Nucleus accumbens (tissue), 56 donors: ENCODE measurements at regions not wholly inside any gene's neighbourhood (a gene's known extent, or its start where the extent isn't known, plus 50 kb on each side); places are given as distances from the start of the nearest gene placed in this dataset.

Source experiments
- DNase-seq, 56 donors: peaks; one replicate each; lab custom pipeline; 2025; lab: John Stamatoyannopoulos, UW

DNA sequence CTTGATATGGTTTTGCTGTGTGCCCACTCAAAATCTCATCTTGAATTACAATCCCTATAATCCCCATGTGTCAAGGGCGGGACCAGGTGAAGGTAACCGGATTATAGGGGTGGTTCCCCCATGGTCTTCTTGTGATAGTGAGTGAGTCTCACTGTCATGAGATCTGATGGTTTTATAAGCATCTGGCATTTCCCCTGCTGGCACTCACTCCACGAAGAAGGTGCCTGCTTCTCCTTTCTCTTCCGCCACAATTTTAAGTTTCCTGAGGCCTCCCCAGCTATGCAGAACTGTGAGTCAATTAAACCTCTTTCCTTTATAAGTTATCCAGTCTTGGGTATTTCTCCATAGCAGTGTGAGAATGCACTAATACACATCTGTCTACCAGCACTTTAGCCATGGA, 109.5 kb upstream of the SDK1 start:
- DNase-seq = no peak

DNA sequence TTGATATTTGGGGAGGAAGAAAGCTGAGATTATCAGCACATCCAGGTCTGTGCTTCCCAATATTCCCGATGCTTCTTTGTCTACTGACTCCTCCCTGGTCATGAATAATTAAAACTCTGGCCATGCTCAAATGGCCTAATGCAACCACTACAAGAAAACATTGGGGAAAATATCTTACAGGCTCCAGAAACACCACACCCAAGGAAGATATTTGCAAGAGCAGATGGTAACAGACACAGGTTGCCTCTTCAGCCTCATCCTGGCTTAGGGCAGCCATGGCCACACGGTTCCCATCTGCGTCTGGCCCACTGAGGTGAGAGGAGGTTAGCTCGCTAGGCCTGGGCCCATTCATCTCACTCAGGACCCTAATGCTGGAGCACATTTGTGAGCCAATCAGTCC, 108.4 kb upstream of the SDK1 start:
- DNase-seq = no peak

DNA sequence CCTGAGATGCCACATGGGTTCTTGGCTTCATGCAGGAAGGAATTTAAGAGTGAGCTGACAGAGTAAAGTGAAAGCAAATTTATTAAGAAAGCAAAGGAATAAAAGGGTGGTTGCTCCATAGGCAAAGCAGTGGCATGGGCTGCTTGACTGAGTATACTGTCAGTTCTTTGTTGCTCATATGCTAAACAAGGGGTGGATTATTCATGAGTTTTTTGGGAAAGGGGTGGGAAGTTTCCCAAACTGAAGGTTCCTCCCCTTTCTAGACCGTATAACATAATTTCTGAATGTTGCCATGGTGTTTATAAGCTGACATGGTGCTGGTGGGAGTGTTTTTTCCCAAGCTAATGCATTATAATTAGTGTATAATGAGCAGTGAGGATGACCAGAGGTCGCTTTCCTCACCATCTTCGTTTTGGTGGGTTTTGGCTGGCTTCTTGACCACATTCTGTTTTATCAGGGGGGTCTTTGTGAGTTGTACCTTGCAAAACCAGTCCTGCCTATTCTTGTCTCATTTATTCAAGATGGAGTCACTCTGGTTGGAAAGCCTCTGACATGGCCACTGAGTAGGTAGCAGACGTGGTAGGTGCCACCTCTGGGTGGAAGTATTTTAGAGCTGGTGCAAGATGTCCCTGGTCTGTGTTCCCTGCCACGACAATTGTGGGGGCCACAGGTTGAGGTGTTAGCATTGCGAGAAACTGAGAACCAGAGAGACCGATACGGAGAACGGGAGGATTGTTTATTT, 107.5 kb upstream of the SDK1 start:
- DNase-seq = no peak

DNA sequence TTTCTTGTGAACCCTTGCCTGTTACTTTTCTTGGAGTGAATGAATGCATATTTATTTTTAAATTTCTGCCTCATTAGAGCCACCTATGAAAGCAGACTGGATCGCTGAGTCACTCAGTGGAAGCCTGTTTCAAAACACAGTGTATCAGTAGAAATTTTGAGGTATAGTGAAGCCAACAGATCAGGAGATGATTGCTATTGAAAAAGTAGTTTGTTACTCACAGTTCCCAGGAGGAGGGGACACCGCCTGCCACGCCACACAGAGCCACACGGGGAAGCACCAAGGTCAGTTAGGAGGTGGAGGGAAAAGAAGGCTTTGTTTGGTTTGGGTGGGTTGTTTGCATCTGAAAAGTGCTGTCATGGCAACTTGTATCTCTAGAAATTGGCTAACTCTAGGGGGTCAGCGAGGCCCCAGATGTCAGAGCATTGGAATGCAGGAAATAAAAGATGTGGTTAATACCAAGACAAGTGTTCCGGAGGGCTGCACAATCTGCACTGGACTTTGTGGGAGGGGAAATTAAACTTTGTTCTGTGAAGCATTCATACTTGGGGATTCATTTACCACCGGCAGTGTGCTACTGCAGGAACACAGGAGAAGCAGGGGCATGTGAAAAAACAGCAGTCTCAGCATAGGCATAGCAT, 106.4 kb upstream of the SDK1 start:
- no peak for DNase-seq

DNA sequence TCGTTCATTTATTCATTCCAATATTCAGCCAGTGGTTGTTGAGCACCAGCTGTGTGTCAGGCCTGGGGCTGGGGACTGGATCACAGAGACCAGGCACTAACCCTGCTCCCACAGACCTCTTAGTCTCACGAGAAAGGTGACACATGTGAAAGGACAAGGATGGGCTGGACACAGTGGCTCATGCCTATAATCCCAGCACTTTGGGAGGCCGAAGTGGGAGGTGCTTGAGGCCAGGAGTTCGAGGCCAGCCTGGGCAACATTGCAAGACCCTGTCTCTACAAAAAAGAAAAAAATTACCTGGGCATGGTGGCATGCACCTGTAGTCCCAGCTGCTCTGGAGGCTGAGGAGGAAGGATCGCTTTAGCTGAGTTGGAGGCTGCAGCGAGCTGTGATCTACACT, 105.9 kb upstream of the SDK1 start:
- no peak for DNase-seq

DNA sequence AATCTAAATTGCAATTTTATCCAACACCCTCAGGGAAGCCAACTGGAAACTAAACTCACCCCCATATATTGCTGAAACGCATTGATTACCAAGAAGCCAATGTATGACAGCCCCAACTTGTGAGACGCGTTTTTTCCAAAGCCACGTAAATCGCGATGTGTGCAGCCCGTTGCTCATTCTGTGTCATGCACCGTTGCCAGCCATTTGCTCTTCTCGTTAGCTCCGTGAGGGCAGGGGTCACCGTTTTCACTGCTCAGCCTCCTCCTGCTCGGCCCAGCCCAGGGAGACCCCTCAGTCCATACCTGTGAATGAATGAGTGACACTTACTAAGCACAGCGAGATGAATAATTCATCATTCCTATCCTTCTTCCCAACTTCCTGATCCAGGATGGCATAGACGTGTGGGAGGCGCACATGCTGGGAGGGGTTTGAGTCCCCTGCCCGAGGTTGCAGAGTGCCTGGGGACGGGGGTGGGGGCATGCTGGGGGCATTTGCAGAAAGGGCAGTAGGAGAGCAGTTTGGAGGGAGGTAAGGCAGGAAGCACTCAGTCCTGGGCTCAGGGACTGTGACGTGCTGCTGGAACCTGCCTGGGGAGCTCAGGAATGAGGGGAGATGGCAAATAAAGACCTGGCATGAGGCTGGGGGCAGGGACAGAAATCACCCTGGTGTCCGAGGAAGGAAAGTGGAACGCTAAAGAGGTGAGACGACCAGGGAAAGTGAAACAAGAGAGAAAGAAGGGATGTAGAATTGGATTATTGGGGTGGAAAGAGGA, 104.2 kb upstream of the SDK1 start:
- DNase-seq = no peak

DNA sequence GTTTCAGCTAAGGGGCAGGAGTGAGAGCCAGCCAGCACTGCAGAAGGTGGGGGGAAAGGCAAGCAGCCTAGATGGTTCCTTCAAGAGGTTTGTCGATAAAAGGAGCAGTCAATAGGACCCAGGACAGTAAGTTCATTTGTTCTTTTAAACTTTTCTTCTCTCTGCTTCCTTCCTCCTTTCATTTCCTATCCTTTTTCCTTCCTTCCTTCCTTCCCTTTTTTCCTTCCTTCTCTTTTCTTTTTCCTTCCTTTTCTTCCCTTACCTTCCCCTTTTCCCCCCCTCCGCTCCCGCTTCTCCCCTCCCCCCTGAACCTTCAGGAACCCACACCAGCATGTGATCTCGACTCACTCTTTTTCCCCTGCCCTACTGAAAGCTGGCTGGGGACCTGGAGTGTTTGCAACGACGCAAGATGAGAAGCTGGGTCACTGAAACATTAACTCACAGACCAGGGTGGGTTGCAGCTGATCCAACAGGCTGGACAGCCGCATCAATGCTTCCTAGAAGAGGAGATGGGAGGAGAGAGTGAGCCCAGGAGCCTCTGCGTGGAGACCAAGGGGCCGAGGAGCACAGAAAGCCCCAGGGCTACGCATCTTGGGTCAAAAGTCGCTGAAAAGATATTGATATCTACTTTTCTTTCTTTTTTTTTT, 103.4 kb upstream of the SDK1 start:
- no peak for DNase-seq

DNA sequence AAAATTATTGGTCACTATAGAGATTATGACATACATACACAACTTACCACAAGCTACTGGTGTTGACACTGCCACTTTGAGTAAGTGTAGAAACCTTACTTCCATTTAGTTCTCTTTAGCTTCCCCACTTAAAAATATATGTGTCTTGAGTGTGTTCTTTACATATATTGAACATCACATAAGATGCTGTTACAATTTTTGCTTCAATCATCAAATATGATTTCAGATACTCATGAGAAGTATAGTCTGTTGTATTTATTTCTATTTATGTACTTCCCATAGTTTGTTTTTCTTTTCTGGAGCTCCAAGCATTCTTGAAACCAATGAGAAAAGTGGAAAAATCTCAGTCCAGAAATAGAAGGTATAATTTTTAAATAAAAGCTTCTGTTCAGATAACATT, 102.7 kb upstream of the SDK1 start:
- no peak for DNase-seq

DNA sequence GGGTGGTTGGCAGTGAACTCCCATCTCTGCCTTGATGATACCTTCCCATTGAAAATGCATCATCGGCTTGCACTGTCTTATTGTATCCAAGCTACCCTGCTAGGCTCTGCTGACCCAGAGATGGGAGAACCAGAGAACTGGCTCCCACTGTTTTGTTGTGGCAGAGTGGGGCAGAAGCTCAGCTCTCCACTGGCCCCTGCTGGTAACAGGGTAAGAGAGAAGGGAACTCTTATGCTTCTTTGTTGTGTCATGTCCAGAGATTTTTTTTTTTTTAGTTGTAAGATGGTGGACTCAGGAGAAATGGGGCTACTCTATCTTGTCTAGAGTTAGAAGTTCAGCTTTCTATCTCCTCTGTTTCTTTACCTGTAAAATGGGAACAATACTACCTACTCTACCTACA, 100.5 kb upstream of the SDK1 start:
- DNase-seq = peak in 1 of 56 donors; percentile 5

DNA sequence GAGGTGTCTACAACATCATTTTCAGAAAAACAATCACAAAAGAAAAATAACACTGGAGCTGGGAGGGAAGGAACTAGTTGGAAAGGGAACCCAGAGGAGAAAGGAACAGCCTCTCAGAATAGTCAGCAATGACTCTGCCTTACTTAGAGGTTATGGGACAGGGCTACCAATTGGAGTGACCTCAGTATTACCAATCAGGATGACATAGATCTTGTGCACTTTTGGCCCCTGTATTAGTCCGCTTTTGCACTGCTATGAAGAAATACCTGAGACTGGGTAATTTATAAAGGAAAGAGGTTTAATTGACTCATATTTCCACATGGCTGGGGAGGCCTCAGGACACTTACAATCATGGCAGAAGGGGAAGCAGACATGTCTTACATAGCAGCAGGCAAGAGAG, 99.7 kb upstream of the SDK1 start:
- no peak for DNase-seq

DNA sequence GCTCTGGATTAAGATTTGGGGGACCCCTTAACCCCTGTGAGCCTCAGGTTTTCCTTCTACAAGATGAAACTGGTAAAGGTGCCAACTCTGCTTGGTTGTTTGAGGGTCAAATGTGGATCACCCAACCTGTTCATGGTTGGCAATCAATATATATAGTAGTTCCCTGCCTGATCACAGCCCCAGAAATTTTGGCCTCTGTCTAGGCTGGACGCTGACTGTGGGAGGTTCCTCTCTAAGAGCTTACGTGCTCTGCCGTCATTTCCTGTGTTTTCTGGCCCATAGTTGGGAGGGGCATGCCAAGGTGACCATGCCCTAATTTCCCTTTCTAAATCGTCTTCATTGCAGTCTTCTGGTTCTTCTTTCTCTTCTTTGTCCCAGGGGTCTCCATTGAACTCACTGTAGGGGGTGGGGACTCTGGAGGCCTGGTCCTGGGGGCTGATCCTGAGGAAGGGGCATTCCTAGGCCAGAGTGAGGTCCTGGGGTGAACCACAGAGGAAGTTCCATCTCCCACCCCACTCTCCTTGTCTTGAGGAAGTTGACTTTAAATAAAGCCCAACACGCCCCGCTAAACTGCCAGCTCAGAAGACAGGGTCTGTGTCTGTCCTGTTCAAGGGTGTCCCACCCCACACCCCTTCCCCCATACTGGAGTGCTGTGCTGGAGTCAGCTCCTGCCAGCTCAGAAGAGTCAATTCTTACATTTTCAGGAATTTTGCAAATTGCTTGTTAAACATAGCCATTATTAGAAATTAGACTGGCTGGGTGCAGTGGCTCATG, 98.9 kb upstream of the SDK1 start:
- peak in 2 of 56 donors; percentile 1 to 20 for DNase-seq

DNA sequence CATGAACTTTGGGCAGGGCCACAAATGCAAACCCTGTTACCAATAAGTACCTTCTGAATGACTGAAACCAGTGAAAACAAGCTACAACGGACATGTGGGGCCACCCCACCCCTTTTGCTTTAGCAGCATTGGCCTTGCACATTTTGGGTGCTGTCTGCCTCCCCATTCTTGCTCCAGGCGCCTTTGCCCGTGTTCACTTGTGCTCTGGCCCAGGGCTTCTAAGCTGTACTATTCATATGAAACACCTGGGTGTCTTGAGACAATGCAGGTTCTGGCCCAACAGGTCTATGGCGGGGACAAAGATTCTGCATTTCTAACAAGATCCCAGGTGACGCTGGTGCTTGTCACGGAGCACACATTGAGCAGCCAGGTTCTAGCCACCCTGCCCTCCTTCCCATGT, 96.5 kb upstream of the SDK1 start:
- no peak for DNase-seq

DNA sequence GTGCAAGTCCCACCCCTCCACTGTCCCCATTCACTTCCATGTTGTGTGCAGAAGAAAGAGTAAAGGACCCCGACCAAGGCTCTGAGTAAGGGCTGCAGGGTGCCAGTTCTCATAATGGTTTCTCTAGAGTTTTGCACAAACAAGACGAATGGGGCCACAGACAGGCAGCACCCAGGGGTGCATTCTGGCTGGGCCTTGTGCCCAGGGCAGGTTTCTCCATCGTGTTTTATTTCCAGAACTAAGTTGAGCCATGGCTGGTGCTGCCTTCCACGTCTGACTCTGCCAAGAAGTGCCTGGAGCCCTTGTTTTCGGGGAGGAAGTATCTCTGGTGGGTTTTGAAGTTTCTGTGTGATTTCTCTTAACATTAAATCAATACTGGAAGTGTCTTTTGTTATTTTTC, 95.0 kb upstream of the SDK1 start:
- no peak for DNase-seq

DNA sequence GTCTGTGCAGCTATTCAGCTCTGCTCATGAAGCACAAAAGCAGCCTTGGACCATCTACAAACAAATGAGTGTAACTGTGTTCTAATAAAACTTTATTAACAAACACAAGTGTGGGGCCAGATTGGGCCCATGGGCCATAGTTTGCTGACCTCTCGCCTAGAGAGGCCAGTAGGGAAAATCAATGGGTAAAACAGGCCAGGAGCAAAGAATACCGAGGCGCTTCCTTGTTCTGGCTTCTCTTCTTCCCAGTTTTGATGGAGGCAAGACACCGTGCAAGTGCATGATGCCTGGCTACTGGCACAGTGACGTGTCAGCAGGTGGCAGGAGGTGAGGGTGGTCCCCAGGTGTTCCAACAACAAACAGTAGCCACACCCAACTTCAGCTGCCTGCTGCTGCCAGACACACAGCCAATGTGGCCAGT, 94.3 kb upstream of the SDK1 start:
- DNase-seq = no peak

DNA sequence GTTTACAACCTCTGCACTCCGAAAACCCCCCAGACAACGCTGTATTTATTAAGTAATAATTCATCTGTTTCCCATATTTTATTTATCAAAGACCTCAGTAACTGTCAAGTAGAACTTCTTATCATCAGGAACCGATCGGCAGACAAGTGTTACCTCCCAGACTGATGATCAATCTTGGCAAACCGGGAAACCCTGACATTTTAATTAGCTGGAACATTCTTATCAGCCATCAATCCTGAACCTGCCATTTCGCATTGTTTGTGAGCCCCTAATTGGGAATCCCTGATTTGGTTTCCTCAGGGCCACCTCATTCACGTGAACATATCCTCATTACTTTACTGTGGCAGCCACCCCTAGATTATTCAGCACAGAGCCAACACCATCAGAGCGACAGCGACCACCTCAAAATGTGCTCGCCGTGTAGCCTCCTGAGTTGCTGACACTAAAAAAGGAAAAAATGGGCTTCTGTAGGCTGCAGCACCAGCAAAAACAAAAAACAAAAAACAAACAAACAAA, 93.6 kb upstream of the SDK1 start:
- no peak for DNase-seq

DNA sequence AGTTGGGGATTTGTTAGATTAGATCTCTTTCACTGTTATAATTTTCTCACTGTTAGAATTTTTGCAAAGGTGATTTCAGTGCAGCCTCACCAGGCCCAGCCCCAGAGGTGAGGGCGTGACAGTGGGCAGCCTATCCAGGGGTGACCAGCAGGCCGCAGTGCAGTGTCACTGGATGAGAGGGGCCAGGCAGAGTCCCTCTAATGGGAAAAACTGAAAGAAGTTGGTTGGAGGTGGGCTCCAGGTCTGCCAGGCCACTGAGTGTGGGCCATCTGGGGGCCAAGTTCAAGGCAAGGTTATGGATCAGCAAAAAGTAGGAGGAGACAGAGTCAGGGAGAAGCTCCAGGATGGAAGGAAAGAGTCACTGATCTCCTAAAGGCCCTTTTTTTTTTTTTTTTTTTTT, 90.5 kb upstream of the SDK1 start:
- DNase-seq = no peak

DNA sequence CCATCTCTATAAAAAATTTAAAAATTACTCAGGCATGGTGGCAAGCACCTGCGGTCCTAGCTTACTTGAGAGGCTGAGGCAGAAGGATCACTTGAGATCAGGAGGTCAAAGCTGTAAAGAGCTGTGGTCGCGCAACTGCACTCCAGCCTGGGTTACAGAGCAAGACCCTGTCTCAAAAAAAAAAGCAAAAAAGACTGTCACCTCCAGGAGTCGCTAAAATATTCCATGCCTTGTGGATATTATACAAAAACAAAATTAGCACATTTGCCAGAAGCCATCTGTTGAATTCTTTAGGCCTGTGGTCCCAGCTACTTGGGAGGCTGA, 87.0 kb upstream of the SDK1 start:
- DNase-seq = no peak

DNA sequence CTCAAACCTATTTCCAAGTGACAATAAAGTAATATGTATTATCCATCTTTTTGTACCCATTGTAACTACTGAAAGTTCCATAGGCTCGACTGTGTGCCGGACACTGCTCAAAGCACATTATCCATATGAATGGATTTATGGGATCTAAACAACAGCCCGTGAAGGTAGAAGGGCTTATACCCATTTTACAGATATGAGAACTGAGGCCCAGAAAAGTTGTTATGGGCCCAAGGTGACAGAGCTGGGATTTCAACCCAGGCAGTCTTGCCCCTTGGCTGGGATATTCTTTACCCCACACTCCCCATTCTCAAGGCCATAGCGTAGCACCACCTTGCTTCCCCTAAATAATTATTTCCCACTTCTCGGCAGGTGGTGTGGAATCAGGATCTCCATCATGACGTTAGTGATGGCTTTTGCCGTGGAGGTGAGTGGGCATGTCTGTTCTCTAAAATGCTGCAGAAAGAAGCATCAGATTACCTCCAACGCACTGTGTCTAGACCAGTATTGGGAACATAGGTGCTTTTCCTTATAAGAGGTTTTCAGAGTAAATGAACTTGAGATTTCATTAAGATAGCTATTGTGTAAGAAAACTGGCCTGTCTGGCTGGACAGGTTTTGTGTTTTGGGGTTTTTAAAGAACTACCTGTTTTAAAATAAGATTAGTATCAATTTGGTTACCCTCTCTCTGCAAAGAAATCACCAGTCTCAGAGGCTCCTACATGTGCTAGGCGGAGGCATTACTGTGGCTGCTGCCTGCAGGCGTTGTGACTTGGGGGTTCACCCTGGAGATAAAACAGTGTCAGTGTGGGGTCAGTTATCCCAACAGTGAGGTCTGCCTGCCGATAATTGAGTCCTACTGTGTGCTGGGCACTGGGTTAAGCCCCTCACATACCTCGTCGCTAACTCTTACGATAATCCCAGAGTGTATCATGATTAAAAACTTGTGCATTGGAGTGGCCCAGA, 85.1 kb upstream of the SDK1 start:
- no peak for DNase-seq

DNA sequence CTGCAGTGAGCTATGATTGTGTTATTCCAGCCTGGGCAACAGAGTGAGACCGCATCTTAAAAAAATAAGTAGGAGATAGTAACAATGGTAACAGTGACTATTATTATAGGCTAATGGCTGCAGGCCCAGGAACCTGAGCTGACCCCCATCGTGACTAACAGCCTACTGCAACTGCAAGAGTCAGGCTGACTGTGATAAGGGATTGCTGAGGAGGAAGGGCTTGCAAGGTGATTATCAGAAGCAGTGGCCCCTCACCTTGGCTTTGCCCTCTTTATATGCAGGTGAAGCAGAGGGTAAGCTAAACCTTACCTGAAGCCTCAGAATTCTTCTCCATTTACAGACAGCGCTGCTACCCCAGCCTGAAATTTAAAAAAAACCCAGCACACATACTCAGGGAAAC, 83.9 kb upstream of the SDK1 start:
- no peak for DNase-seq
